ENCODE measurements at regions not wholly inside any gene's neighbourhood (a gene's known extent, or its start where the extent isn't known, plus 50 kb on each side); places are given as distances from the start of the nearest gene placed in this dataset.

GRCh38 chr18:78101091-78101490 lies 851.4 kb downstream of the GALR1 start:
- Histone ChIP-seq H3K9ac (ENCODE audit: low read length) (no peak overlapping the region), H3K4me1 (ENCODE audit: control insufficient read depth, insufficient read depth, low read length) (no peaks in the 10 kb centered on the region), H3K9me3 (ENCODE audit: control insufficient read depth, low read length) (peaks cover 3% of the 10 kb centered on the region), H3K27me3 (replicated peaks; ENCODE audit: control insufficient read depth, insufficient read depth, low read length) (no peaks in the 10 kb centered on the region), H3K4me3 (ENCODE audit: low read length) (no peak overlapping the region), H3K36me3 (ENCODE audit: control insufficient read depth, insufficient read depth, low read length, severe bottlenecking) (no peaks in the 10 kb centered on the region)
- no peak for DNase-seq (ENCODE audit: low read depth)

DNA sequence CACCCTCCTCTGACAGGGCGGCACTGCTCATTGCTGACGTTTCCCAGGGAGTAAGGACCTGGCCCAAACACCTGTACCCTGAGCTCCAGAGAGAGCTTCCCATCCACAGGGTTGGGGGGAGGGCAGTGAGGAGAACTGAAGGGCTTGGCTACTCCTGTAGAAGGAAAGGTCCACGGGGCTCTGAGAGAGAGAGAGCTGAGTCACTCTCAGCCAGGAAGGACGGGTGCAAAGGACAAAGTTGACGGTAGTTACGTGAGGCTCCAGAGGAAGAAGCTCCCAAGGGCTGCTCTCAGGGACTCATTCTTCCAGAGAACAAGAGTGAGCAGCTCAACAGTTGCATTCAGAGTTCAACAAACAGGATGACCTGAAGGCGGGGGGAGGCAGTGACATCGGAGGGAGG lies 852.5 kb downstream of the GALR1 start:
- DNase-seq (ENCODE audit: low read depth), result no peak
- H3K4me1 ChIP-seq (ENCODE audit: control insufficient read depth, insufficient read depth, low read length), result no peaks in the 10 kb centered on the region
- H3K9ac ChIP-seq (ENCODE audit: low read length), result no peak overlapping the region
- no peak overlapping the region for H3K4me3 ChIP-seq (ENCODE audit: low read length)
- H3K36me3 ChIP-seq (ENCODE audit: control insufficient read depth, insufficient read depth, low read length, severe bottlenecking), result no peaks in the 10 kb centered on the region
- H3K9me3 ChIP-seq (ENCODE audit: control insufficient read depth, low read length), result peaks cover 3% of the 10 kb centered on the region
- H3K27me3 ChIP-seq (replicated peaks; ENCODE audit: control insufficient read depth, insufficient read depth, low read length), result no peaks in the 10 kb centered on the region

DNA sequence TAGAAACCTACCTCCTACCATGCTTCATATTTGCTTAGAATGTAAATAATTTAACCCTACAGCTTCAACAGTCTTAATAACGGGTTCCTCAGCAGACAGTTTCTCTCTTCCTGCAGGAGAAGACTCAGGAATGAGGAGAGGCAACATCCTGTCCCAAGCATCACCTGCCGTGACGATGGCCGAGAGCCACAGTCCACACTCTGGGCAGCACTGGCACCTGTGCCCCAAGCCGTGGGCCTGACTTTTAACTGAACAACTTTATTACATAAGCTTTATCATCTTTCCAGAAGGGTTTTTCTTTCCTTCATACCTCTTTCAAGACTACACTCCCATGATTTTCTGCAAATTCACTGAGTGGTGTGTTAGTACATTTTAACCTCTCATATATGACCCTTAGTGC lies 856.0 kb downstream of the GALR1 start:
- Histone ChIP-seq H3K4me3 (ENCODE audit: low read length) (no peak overlapping the region), H3K9ac (ENCODE audit: low read length) (no peak overlapping the region), H3K4me1 (ENCODE audit: control insufficient read depth, insufficient read depth, low read length) (no peaks in the 10 kb centered on the region), H3K27me3 (replicated peaks; ENCODE audit: control insufficient read depth, insufficient read depth, low read length) (no peaks in the 10 kb centered on the region), H3K9me3 (ENCODE audit: control insufficient read depth, low read length) (peaks cover 3% of the 10 kb centered on the region), H3K36me3 (ENCODE audit: control insufficient read depth, insufficient read depth, low read length, severe bottlenecking) (no peaks in the 10 kb centered on the region)
- DNase-seq (ENCODE audit: low read depth), result no peak

GRCh38 chr18:78106946-78107345 lies 857.3 kb downstream of the GALR1 start:
- DNase-seq (ENCODE audit: low read depth), result no peak
- Histone ChIP-seq H3K36me3 (ENCODE audit: control insufficient read depth, insufficient read depth, low read length, severe bottlenecking) (no peaks in the 10 kb centered on the region), H3K4me1 (ENCODE audit: control insufficient read depth, insufficient read depth, low read length) (no peaks in the 10 kb centered on the region)

DNA sequence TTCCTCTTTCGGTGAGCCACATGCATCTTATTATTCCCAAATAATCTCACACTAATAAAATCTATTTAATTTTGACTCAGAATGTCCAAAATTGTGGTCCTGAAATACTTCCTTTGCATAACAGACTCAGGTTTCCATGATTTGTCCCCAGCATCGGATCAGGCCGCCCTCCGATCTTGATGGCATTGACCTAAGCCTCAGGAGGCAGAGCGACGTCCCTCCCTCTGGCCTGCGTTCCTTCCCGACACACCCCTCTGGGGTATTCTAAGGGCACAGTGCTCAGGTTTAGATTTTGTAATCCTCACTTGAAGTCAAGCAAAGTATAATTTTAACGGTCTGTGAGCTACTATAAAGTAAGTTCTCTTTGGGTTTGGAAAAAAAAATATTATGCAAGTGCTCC lies 857.7 kb downstream of the GALR1 start:
- DNase-seq (ENCODE audit: low read depth), result no peak
- Histone ChIP-seq H3K4me1 (ENCODE audit: control insufficient read depth, insufficient read depth, low read length) (no peaks in the 10 kb centered on the region), H3K9ac (ENCODE audit: low read length) (no peak overlapping the region)

More at GRCh38 chr18:78106946-78107345, 857.3 kb downstream of the GALR1 start:
- Histone ChIP-seq H3K4me3 (ENCODE audit: low read length) (no peak overlapping the region), H3K9ac (ENCODE audit: low read length) (no peak overlapping the region), H3K27me3 (replicated peaks; ENCODE audit: control insufficient read depth, insufficient read depth, low read length) (no peaks in the 10 kb centered on the region), H3K9me3 (ENCODE audit: control insufficient read depth, low read length) (peaks cover 3% of the 10 kb centered on the region)

GRCh38 chr18:78108554-78108953 lies 858.9 kb downstream of the GALR1 start:
- Histone ChIP-seq H3K9me3 (ENCODE audit: control insufficient read depth, low read length) (peaks cover 3% of the 10 kb centered on the region), H3K27me3 (replicated peaks; ENCODE audit: control insufficient read depth, insufficient read depth, low read length) (no peaks in the 10 kb centered on the region), H3K4me1 (ENCODE audit: control insufficient read depth, insufficient read depth, low read length) (no peaks in the 10 kb centered on the region), H3K4me3 (ENCODE audit: low read length) (no peak overlapping the region), H3K9ac (ENCODE audit: low read length) (no peak overlapping the region), H3K36me3 (ENCODE audit: control insufficient read depth, insufficient read depth, low read length, severe bottlenecking) (no peaks in the 10 kb centered on the region)
- DNase-seq (ENCODE audit: low read depth), result no peak

More for the DNA sequence above, 857.7 kb downstream of the GALR1 start:
- Histone ChIP-seq H3K4me3 (ENCODE audit: low read length) (no peak overlapping the region), H3K27me3 (replicated peaks; ENCODE audit: control insufficient read depth, insufficient read depth, low read length) (no peaks in the 10 kb centered on the region), H3K9me3 (ENCODE audit: control insufficient read depth, low read length) (peaks cover 3% of the 10 kb centered on the region), H3K36me3 (ENCODE audit: control insufficient read depth, insufficient read depth, low read length, severe bottlenecking) (no peaks in the 10 kb centered on the region)

- Histone ChIP-seq H3K36me3 (ENCODE audit: control insufficient read depth, insufficient read depth, low read length, severe bottlenecking) (no peaks in the 10 kb centered on the region), H3K4me3 (ENCODE audit: low read length) (no peak overlapping the region), H3K9ac (ENCODE audit: low read length) (no peak overlapping the region), H3K27me3 (replicated peaks; ENCODE audit: control insufficient read depth, insufficient read depth, low read length) (no peaks in the 10 kb centered on the region), H3K9me3 (ENCODE audit: control insufficient read depth, low read length) (peaks cover 6% of the 10 kb centered on the region), H3K4me1 (ENCODE audit: control insufficient read depth, insufficient read depth, low read length) (no peaks in the 10 kb centered on the region)
- DNase-seq (ENCODE audit: low read depth), result no peak
Observed at GRCh38 chr18:78113136-78113939, 863.7 kb downstream of the GALR1 start.

DNA sequence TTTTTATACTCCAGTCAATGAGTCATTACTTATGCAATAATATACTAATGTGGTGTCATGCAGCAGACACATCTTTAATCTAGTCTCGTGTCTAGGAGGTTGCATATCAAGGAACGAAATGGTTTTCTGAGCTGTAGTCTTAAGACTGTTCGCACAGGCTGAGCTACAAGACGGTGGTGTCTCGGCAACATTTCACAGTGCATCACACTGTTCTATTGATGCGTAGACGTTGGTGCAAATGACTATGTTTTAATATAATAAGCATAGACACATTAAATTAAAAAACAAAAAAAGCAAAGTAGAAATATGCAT lies 864.2 kb downstream of the GALR1 start:
- no peak overlapping the region for H3K9ac ChIP-seq (ENCODE audit: low read length)
- no peaks in the 10 kb centered on the region for H3K27me3 ChIP-seq (replicated peaks; ENCODE audit: control insufficient read depth, insufficient read depth, low read length)
- DNase-seq (ENCODE audit: low read depth), result no peak
- no peak overlapping the region for H3K4me3 ChIP-seq (ENCODE audit: low read length)
- H3K36me3 ChIP-seq (ENCODE audit: control insufficient read depth, insufficient read depth, low read length, severe bottlenecking), result no peaks in the 10 kb centered on the region
- no peaks in the 10 kb centered on the region for H3K4me1 ChIP-seq (ENCODE audit: control insufficient read depth, insufficient read depth, low read length)
- peaks cover 8% of the 10 kb centered on the region for H3K9me3 ChIP-seq (ENCODE audit: control insufficient read depth, low read length)

DNA sequence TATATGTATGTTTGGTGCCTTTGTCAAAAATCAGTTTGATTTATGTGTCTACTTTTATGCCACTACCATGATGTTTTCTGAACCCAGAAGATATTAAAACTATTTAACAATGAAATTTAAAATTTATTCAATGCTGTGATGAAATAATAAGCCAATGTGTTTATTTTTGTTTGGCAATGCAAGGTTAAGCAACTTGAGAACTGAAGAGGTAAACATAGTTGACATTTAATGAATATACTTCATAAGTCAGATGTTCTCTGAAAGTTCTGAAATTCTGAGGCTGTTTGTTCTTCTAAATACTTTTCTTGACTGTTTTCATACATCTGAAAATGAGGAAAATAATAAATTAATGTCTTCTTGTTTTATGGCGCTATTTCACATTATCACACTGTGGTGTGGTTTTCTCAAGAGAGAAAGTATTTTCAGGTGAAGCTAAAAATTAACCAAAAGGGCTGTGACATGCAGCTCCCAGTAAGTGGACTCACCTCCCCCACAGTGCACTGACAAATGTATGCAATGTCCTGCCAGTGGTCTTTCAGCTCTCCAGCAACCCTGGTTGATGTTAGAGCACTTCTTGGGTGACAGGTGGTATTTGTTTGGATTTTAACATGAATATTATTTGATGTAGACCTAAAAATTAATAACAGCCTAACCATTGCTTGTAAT lies 863.6 kb upstream of the SALL3 start:
- H3K4me3 ChIP-seq (ENCODE audit: low read length), result no peak overlapping the region
- H3K4me1 ChIP-seq (ENCODE audit: control insufficient read depth, insufficient read depth, low read length), result no peaks in the 10 kb centered on the region
- DNase-seq (ENCODE audit: low read depth), result no peak
- no peaks in the 10 kb centered on the region for H3K36me3 ChIP-seq (ENCODE audit: control insufficient read depth, insufficient read depth, low read length, severe bottlenecking)
- H3K9ac ChIP-seq (ENCODE audit: low read length), result no peak overlapping the region
- H3K9me3 ChIP-seq (ENCODE audit: control insufficient read depth, low read length), result peaks cover 18% of the 10 kb centered on the region
- H3K27me3 ChIP-seq (replicated peaks; ENCODE audit: control insufficient read depth, insufficient read depth, low read length), result no peaks in the 10 kb centered on the region

DNA sequence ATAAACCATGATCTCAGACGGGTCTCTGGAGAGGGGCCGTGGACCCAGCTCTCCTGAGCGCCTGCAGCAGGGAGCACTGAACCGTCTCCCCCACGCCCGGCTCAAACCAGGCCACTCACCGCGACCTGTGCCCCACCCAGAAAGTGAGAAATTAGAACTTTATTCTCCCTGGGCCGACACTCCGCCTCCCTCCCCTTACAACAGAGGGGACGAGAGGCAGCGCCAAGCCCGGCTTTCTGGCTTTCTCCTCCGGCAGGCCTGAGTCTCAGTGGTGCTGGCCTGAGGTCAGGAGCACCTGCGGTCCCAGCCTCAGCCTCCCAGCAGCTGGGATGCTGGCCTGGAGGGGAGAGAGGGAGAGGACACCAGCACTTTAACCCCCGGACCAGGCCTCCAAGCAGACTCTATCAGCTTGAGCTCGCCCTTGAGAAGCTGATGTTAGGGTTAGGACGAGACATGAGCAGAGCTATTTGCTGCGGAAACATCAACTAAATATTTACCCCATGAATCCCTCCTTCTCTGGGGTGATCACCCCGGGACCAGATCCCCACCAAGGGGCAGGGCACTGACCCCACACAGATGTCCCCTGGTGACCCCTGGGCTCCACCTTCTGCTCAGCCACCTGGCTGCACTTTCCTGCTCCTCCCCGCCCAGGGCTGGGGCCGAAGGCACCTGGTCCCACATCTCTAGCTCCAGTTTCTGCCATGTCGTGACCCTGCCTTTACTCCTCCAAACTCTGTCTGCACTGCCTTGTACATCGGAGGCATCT lies 856.3 kb upstream of the SALL3 start:
- Histone ChIP-seq H3K4me3 (ENCODE audit: low read length) (no peak overlapping the region), H3K9me3 (ENCODE audit: control insufficient read depth, low read length) (peaks cover 11% of the 10 kb centered on the region), H3K4me1 (ENCODE audit: control insufficient read depth, insufficient read depth, low read length) (no peaks in the 10 kb centered on the region), H3K27me3 (replicated peaks; ENCODE audit: control insufficient read depth, insufficient read depth, low read length) (no peaks in the 10 kb centered on the region), H3K36me3 (ENCODE audit: control insufficient read depth, insufficient read depth, low read length, severe bottlenecking) (no peaks in the 10 kb centered on the region), H3K9ac (ENCODE audit: low read length) (no peak overlapping the region)
- no peak for DNase-seq (ENCODE audit: low read depth)
